Right renal cortex interstitium (tissue), 3 donors: ENCODE measurements at regions not wholly inside any gene's neighbourhood (a gene's known extent, or its start where the extent isn't known, plus 50 kb on each side); places are given as distances from the start of the nearest gene placed in this dataset.
"Not testable (repeated sequence)": the region's sequence is repeated elsewhere in the genome, so short reads cannot be mapped to it uniquely, and the experiment has no call there.

ENCODE experiments used
- DNase-seq, 3 donors: peaks; one replicate each; pipeline ENCODE4 v3.0.0-alpha.2; 2013; ENCODE audit warnings: low read depth in 3 of 3, low spot score in 2 of 3

GRCh38 chr4:17251101-17251500, 260.8 kb downstream of the QDPR start:
- DNase-seq = no peak

- DNase-seq = no peak
Measured at GRCh38 chr4:17250591-17250990, 261.3 kb downstream of the QDPR start.

- no peak for DNase-seq
Measured at GRCh38 chr4:17246656-17247055, 265.2 kb downstream of the QDPR start.

GRCh38 chr4:17241835-17242234, 270.1 kb downstream of the QDPR start:
- DNase-seq = no peak

GRCh38 chr4:17238633-17239032, 273.3 kb downstream of the QDPR start:
- DNase-seq = no peak

GRCh38 chr4:17236686-17237085, 275.2 kb downstream of the QDPR start:
- no peak for DNase-seq

- DNase-seq = no peak
Measured at GRCh38 chr4:17234678-17235077, 277.2 kb downstream of the QDPR start.

- no peak for DNase-seq
Measured at GRCh38 chr4:17232566-17233253, 279.2 kb downstream of the QDPR start.

- DNase-seq = not testable (repeated sequence)
Measured at GRCh38 chr4:17231880-17232475, 279.9 kb downstream of the QDPR start.

GRCh38 chr4:17230727-17231126, 281.2 kb downstream of the QDPR start:
- DNase-seq = no peak

- DNase-seq = no peak
Measured at GRCh38 chr4:17220816-17221215, 291.1 kb downstream of the QDPR start.

GRCh38 chr4:17218786-17219185, 293.1 kb downstream of the QDPR start:
- DNase-seq = no peak

GRCh38 chr4:17206829-17207801, 304.8 kb downstream of the QDPR start:
- no peak for DNase-seq

GRCh38 chr4:17204908-17205307, 306.5 kb upstream of the LDB2 start:
- no peak for DNase-seq

- DNase-seq = no peak
Measured at GRCh38 chr4:17203797-17204196, 305.4 kb upstream of the LDB2 start.

GRCh38 chr4:17197070-17197469, 298.6 kb upstream of the LDB2 start:
- no peak for DNase-seq

GRCh38 chr4:17195461-17196275, 297.2 kb upstream of the LDB2 start:
- no peak for DNase-seq

GRCh38 chr4:17194586-17194985, 296.1 kb upstream of the LDB2 start:
- no peak for DNase-seq

- no peak for DNase-seq
Measured at GRCh38 chr4:17189759-17190158, 291.3 kb upstream of the LDB2 start.

- DNase-seq = no peak
Measured at GRCh38 chr4:17189401-17189720, 290.9 kb upstream of the LDB2 start.
